ENCODE measurements at regions not wholly inside any gene's neighbourhood (a gene's known extent, or its start where the extent isn't known, plus 50 kb on each side); places are given as distances from the start of the nearest gene placed in this dataset.

GRCh38 chr12:118855858-118856257 lies 125.5 kb upstream of the SRRM4 start:
- no peak for TF ChIP-seq POLR2A (IDR thresholded peaks at IDR 0.05)
- TF ChIP-seq CTCF (IDR thresholded peaks at IDR 0.05) = no peak
- no peaks in the 10 kb centered on the region for H3K9me3 ChIP-seq
- intact Hi-C loops (cut with DNase I) = no loop called here
- no peak overlapping the region for H3K4me3 ChIP-seq (replicated peaks in 1 of 3)
- no peak overlapping the region for H3K27ac ChIP-seq
- WGBS, 2 donors = 86 to 90% methylated on average over 2 of the region's 2 CpGs
- no peaks in the 10 kb centered on the region for H3K27me3 ChIP-seq
- no peaks in the 10 kb centered on the region for H3K4me1 ChIP-seq
- no peaks in the 10 kb centered on the region for H3K36me3 ChIP-seq
- DNase-seq = no peak

- Histone ChIP-seq H3K27ac (no peak overlapping the region), H3K4me1 (no peaks in the 10 kb centered on the region), H3K27me3 (no peaks in the 10 kb centered on the region), H3K9me3 (no peaks in the 10 kb centered on the region), H3K4me3 (replicated peaks in 1 of 3) (no peak overlapping the region), H3K36me3 (no peaks in the 10 kb centered on the region)
- intact Hi-C loops (cut with DNase I) = no loop called here
- no peak for DNase-seq
- 16 to 25% methylated on average over 3 of the region's 3 CpGs for WGBS, 2 donors
- no peak for TF ChIP-seq CTCF (IDR thresholded peaks at IDR 0.05)
Measured at GRCh38 chr12:118866346-118866745, 115.0 kb upstream of the SRRM4 start.

- intact Hi-C loops (cut with DNase I) = no loop called here
- H3K27me3 ChIP-seq = no peaks in the 10 kb centered on the region
- WGBS, 2 donors = 59 to 76% methylated on average over 2 of the region's 2 CpGs
- no peaks in the 10 kb centered on the region for H3K9me3 ChIP-seq
- no peak for TF ChIP-seq CTCF (IDR thresholded peaks at IDR 0.05)
- TF ChIP-seq POLR2A (IDR thresholded peaks at IDR 0.05) = no peak
- H3K36me3 ChIP-seq = no peaks in the 10 kb centered on the region
- no peaks in the 10 kb centered on the region for H3K4me1 ChIP-seq
- H3K4me3 ChIP-seq (replicated peaks in 1 of 3) = no peak overlapping the region
- no peak for DNase-seq
- H3K27ac ChIP-seq = no peak overlapping the region
Measured at GRCh38 chr12:118870551-118870950, 110.8 kb upstream of the SRRM4 start.

GRCh38 chr12:118874698-118875548 lies 106.4 kb upstream of the SRRM4 start:
- no peaks in the 10 kb centered on the region for H3K27me3 ChIP-seq
- WGBS, 2 donors = 24 to 32% methylated on average over 6 of the region's 6 CpGs
- intact Hi-C loops (cut with DNase I) = no loop called here

More at GRCh38 chr12:118874698-118875548, 106.4 kb upstream of the SRRM4 start:
- TF ChIP-seq POLR2A (IDR thresholded peaks at IDR 0.05) (no peak), CTCF (IDR thresholded peaks at IDR 0.05) (no peak)
- DNase-seq = no peak
- no peaks in the 10 kb centered on the region for H3K36me3 ChIP-seq
- H3K9me3 ChIP-seq = no peaks in the 10 kb centered on the region
- no peaks in the 10 kb centered on the region for H3K4me1 ChIP-seq
- H3K4me3 ChIP-seq (replicated peaks in 1 of 3) = no peak overlapping the region
- H3K27ac ChIP-seq = no peak overlapping the region

All from thyroid gland (tissue), 4 donors.